NCI-H128 (cell line): ENCODE measurements at regions not wholly inside any gene's neighbourhood (a gene's known extent, or its start where the extent isn't known, plus 50 kb on each side); places are given as distances from the start of the nearest gene placed in this dataset.
"Not testable (repeated sequence)": the region's sequence is repeated elsewhere in the genome, so short reads cannot be mapped to it uniquely, and the experiment has no call there.

ENCODE experiments used
- DNase-seq: peaks from one replicate; lab custom pipeline; 2025; ENCODE audit not compliant: unreplicated experiment; lab: John Stamatoyannopoulos, UW

DNA sequence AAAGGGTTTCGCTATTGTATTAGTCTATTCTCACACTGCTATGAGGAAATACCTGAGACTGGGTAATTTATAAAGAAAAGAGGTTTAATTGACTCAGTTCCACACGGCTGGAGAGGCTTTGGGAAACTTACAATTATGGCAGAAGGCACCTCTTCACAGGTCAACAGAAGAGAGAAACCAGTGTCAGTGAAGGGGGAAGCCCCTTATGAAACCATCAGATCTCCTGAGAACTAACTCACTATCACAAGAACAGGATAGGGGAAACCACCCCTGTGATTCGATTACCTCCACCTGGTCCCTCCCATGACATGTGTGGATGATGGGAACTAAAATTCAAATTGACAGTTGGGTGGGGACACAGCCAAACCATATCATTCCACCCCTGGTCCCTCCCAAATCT is 589.5 kb downstream of the CENPC start:
- no peak for DNase-seq

DNA sequence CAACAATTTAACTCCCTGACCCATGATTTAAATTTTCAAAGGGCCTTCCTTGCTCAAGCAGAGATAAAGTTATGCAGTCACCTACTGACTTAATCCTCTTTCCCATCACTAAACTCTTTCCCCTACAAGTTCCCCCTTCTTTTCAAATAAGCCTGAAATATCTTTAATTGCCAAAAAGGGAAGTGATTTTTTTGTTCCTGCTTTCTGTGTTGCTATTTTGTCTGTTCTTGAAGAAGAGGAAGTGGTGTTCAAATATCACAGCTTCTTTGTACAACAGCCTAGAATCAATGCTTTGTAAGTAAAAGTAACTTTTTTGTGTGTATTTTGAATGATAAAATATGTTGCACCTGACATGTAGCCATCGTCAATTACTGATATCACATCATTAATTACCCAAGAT is 595.9 kb downstream of the CENPC start:
- DNase-seq: no peak

DNA sequence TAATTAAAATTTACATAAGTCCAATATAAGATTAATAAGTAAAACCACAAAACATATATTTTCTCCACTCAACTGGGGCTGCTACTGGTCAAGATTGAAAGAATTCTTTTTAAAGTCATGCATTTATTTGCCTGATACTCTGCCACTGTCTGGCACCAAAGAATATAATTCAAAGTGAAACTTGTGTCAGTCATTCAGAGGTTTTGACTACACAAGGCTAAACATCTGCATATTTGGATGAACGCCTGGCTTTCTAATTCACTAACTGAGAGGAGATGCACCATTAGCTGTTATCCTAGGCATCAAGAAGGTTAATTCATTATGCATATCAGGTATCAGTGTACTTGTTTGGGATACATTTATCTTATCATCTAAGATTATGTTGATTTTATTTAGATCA is 598.5 kb downstream of the CENPC start:
- DNase-seq: no peak

- DNase-seq: no peak
Observed at GRCh38 chr4:66943112-66943511, 602.2 kb downstream of the CENPC start.

GRCh38 chr4:66931981-66932380 is 613.3 kb downstream of the CENPC start:
- not testable (repeated sequence) for DNase-seq

DNA sequence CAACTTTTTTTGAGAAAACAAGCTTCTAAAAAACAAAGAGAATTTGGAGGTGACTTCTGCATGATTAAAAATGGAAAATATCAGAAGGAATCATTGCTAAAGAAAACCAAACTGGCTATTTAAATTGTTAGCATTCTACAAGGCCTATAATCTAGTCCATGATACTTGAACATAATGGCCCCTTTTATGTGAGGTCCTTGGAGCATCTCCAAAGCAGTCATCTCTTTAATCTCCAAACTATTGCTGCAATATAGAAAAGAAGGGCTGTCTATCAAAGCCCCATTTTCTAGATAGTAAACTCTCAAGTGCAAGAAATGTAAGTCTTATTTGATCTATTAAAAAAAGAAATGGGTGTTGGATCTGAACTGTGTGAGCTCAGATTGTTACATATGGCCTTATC is 615.1 kb downstream of the CENPC start:
- DNase-seq: no peak

DNA sequence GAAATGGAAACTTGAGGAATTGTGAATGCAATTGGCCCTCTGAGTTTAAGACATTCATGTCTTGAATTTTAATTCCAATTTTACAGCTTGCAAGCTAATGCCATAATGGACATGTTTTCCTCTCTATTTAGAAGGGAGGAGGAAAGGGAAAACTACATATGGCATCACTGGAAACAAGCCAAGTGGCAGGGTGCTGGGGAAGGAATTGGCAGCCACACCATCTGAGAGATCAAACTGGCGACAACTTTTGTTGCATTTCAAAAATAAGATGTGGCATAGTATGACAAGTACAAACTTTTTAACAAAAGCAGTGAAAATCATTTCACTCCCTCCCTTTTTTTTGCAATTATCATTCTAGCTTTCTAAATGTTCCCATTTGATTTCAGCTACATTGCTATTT is 615.6 kb downstream of the CENPC start:
- no peak for DNase-seq

GRCh38 chr4:66928881-66929280 is 616.4 kb downstream of the CENPC start:
- not testable (repeated sequence) for DNase-seq

GRCh38 chr4:66927937-66928336 is 617.4 kb downstream of the CENPC start:
- peak; percentile 68 for DNase-seq

GRCh38 chr4:66926687-66927086 is 618.6 kb downstream of the CENPC start:
- DNase-seq: no peak

DNA sequence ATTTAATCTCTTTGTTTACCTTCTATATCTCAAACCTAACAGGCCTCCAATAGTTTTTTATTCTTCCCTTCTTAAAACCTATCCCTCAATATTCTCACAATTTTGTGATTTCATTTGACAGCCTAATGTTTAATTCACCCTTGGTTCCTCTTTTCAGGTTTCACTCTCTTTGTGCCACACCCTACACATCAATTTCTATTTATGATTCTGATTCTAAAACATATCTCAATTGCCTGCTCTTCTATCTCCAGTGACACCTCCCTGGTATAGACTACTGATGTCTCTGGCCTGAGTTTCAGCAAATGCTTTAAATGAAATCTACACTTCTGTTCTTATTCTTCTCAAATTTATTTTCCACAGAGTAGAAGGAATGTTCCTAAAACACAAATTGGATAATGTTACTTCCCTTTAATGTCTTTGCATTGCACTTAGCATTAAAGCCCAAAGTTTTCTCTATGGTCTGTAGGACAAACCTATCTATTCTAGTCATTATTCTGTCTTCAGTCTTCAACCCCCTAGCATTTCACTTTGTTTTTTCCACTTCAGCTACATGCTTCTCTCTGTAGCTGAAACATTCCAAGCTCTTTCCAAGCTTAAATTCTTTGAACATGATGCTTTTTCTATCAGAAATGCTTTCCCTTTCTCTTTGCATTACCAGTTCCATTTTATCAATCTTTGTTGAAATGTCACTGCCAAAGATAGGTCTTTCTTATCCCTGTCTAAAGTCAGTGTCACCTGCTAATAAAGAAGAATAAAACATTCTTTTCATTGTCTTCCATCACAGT is 622.0 kb downstream of the CENPC start:
- DNase-seq: no peak

- no peak for DNase-seq
Observed at GRCh38 chr4:66921433-66921832, 623.9 kb downstream of the CENPC start.

- no peak for DNase-seq
Observed at GRCh38 chr4:66920514-66920913, 624.8 kb downstream of the CENPC start.

DNA sequence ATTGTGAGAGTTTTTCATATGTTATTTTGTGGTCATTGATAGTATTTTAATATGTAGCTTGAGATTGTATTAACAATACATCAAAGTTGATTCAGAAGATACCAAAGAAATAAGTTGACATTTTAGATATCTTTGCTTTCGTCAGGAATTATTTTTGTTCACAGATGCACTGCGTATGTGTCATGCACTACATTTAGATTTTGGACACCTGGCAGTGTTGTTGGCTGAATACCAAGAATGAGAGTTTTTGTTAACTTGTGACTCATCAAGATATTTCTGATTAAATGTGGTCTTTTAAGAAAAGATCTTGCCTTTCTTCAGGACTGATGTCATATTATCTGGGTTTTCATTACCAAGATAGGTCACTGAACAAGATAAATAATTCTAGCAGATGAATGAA is 633.4 kb downstream of the CENPC start:
- DNase-seq: no peak

DNA sequence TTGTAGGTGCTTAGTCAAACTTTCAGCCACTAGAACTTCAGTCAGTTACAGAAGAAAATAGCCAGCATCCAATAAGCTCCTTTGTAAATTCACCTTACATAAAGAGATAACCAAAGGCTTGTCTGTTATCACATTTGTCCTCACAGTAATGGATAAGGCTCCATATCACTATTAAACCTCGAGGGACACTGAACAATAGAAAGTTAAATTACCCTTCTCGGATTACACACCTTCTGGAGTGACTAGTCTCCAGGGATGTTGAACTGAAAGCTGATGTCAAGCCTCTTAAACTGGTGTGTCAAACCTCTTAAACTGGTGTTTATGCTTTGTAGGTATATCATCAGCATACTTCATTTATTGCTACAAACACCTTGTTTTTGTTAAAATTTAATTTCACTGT is 639.0 kb downstream of the CENPC start:
- peak; percentile 49 for DNase-seq

DNA sequence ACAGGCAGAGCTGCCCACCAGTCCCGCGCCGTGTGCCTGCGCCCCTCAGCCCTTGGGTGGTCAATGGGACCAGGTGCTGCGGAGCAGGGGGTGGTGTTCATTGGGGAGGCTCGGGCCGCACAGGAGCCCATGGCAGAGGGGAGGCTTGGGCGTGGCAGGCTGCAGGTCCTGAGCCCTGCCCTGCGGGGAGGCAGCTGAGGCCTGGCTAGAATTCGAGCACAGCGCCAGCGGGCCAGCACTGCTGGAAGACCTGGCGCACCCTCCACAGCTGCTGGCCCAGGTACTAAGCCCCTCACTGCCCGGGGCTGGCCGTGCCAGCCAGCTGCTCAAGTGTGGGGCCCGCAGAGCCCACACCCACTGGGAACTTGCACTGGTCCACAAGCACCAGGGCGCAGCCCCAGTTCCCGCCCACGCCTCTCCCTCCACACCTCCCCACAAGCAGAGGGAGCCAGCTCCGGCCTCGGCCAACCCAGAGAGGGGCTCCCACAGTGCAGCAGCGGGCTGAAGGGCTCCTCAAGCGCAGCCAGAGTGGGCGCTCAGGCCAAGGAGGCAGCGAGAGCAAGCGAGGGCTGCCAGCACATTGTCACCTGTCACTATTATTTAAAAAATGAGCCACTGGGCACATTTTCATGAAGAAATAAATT is 645.8 kb downstream of the CENPC start:
- no peak for DNase-seq

GRCh38 chr4:66893807-66894206 is 651.5 kb downstream of the CENPC start:
- no peak for DNase-seq

DNA sequence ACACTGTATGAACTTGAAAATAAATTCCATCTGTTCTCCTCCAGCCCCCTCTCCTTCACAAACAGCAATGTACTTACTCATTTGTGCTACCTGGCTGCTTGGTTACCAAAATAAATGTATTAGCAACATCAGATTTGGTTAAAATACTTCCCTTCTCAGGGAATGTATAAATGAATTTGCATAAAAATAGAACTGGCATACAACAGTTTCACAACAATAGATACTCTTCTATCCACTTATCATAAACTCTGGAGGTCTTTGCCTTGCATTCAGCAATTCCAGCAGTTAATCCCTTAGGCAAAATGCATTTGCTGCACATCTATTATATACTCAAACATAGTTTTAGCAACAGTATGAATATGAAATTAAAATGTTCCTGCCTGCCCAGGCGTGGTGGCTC is 658.2 kb downstream of the CENPC start:
- DNase-seq: no peak

DNA sequence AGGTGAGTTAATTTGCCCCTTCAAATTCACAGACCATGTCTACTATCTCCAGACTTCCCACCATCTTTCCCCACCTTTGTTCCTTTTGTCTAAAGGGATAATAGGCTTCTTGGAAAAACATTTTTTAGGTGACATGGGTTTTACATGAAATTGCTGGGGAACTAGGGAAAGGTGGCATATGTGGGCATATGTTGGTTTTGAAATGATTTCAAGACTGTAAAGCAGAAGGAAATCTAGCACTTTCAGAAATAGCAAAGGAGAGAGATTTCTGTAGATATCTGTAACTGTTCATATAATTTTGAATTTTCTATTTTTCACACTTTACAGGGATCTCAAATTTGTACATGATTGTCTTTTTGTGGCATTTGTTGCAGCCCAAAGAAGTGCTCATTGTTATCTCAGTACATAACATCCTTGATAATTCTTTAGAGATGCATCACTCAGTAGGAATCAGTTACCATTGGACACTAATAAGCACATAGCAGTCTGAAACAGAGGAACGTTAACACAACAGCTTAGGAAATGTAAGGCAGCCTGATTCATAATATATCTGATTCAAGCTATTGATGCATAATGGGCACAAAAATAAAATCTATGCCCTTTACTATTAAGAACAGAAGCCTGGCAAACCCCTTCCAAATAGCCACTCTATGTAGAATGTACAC is 659.7 kb downstream of the CENPC start:
- no peak for DNase-seq

DNA sequence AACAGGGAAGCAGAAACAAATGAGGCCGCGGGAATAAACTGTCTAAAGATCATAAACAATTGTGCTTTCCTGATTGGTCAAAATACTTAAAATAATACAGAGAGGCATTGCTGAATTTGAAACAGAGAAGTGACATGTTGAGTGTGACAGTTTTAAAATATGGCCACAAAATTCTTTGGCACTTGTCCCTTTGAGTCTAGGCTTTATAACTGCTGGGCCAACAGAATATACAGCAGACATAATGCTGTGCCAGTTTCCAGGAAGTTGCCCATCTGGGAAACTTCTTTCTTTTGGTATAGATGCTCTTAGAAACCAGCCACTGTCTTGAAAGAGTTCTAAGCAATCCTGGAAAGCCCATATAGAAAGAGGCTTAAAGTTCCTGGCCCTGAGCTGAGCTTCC is 668.4 kb downstream of the CENPC start:
- no peak for DNase-seq

DNA sequence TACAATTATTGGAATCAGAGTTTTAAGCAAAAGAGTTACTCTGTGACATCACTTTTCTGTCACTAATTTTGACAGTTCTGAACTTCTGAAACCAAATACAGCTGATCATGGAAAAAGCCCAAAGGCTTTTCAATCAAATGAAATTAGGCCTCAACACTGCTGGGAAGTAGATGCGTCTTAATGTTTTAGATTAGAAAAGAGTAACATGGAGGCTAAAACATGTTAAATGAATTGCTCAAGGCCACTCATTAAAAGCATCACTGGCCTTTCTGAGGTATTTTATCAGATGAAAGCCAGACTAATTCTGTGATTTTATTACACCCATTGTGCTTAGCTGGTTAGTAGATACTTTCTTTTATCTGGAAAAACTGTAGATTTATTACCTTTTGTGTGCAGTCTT is 672.6 kb downstream of the CENPC start:
- no peak for DNase-seq

DNA sequence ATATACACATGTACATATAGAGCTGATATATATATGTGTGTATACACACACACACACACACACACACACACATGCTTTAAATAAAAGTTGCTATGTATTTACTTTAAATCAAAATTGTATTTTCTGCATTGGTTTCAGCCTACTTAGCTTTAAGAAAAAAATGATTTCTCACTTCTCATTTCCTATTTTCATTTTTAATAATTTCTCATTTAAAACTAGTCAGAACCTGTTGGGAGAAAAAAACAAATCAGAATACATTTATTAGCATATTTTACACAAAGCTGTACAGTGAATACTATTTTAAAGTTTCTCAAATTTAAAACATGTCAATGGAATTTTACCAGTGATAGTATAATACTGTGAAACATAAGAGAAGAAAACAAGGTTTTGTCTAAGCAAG is 681.8 kb downstream of the CENPC start:
- no peak for DNase-seq
